ENCODE measurements at regions not wholly inside any gene's neighbourhood (a gene's known extent, or its start where the extent isn't known, plus 50 kb on each side); places are given as distances from the start of the nearest gene placed in this dataset.

GRCh38 chr3:167941234-167941995 is 154.3 kb downstream of the GOLIM4 start:
- H4K5ac ChIP-seq (ENCODE audit: insufficient read length, low read depth, low read length), result no peak overlapping the region
- no peak overlapping the region for H2BK12ac ChIP-seq (ENCODE audit: insufficient read length, low read depth, low read length)
- H3K4me1 Mint-ChIP-seq, result peaks cover 9 to 13% of the 10 kb centered on the region in 2 experiments
- H3K27ac ChIP-seq (ENCODE audit: insufficient read length, low read depth, low read length), result no peak overlapping the region
- H3K79me1 ChIP-seq (ENCODE audit: insufficient read depth, low read depth, low read length, poor library complexity, severe bottlenecking), result no peaks in the 10 kb centered on the region
- no peak overlapping the region for H3K4me3 Mint-ChIP-seq
- H3K27ac Mint-ChIP-seq, result no peak overlapping the region; a peak in 1 of 7 replicates
- H2BK5ac ChIP-seq (ENCODE audit: insufficient read length, low read length), result no peak overlapping the region
- H2BK20ac ChIP-seq (ENCODE audit: low read depth, low read length, poor library complexity, severe bottlenecking), result no peak overlapping the region
- H3K27me3 ChIP-seq (ENCODE audit: insufficient read depth, low read length), result no peaks in the 10 kb centered on the region
- TF ChIP-seq, protein P1, sequence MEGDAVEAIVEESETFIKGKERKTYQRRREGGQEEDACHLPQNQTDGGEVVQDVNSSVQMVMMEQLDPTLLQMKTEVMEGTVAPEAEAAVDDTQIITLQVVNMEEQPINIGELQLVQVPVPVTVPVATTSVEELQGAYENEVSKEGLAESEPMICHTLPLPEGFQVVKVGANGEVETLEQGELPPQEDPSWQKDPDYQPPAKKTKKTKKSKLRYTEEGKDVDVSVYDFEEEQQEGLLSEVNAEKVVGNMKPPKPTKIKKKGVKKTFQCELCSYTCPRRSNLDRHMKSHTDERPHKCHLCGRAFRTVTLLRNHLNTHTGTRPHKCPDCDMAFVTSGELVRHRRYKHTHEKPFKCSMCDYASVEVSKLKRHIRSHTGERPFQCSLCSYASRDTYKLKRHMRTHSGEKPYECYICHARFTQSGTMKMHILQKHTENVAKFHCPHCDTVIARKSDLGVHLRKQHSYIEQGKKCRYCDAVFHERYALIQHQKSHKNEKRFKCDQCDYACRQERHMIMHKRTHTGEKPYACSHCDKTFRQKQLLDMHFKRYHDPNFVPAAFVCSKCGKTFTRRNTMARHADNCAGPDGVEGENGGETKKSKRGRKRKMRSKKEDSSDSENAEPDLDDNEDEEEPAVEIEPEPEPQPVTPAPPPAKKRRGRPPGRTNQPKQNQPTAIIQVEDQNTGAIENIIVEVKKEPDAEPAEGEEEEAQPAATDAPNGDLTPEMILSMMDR (conservative IDR thresholded peaks at IDR 0.05), result no peak
- no peak overlapping the region for H3K9ac ChIP-seq (ENCODE audit: extremely low read depth, insufficient read length, low read length)
- peaks cover 3% of the 10 kb centered on the region; the same call in 1 of the 2 replicates for H3K4me1 ChIP-seq (ENCODE audit: insufficient read depth, low read length)
- DNase-seq, result no peak
- H3K9me3 Mint-ChIP-seq, result no peaks in the 10 kb centered on the region
- no peaks in the 10 kb centered on the region for H3K79me2 ChIP-seq (ENCODE audit: insufficient read depth, low read length)
- no peak overlapping the region for H3K4ac ChIP-seq (ENCODE audit: low read depth, low read length)
- H2AK5ac ChIP-seq (ENCODE audit: insufficient read length, low read length), result no peak overlapping the region
- no peaks in the 10 kb centered on the region for H4K20me1 ChIP-seq (ENCODE audit: control insufficient read depth, insufficient read depth, insufficient read length)
- H3K9me3 ChIP-seq (ENCODE audit: control insufficient read depth, low read depth, low read length), result no peaks in the 10 kb centered on the region
- H2AFZ ChIP-seq (ENCODE audit: low read length), result no peak overlapping the region
- no peaks in the 10 kb centered on the region for H3K27me3 Mint-ChIP-seq (ENCODE audit: low read depth)
- no peak overlapping the region for H3K18ac ChIP-seq (ENCODE audit: insufficient read length, low read depth, low read length)
- no peak overlapping the region for H4K91ac ChIP-seq (ENCODE audit: insufficient read length, low read depth, low read length)
- no peaks in the 10 kb centered on the region for H3K23me2 ChIP-seq (ENCODE audit: insufficient read length, low read depth, low read length, poor library complexity, severe bottlenecking)
- H3K56ac ChIP-seq (ENCODE audit: insufficient read length, low read depth, low read length), result no peak overlapping the region
- no peaks in the 10 kb centered on the region for H3K36me3 Mint-ChIP-seq (ENCODE audit: insufficient read depth in 1 of 3, low read depth in 3 of 3)
- H3K14ac ChIP-seq (ENCODE audit: insufficient read depth, low read length), result no peak overlapping the region
- H2BK120ac ChIP-seq (ENCODE audit: low read depth, low read length, poor library complexity, severe bottlenecking), result no peak overlapping the region
- no CpG with 5 or more reads among the region's 7 CpGs for WGBS (ENCODE audit: extremely low coverage, insufficient read length, low lambda C conversion rate)
- no peak overlapping the region for H2BK15ac ChIP-seq (ENCODE audit: low read depth, low read length)
- no peak overlapping the region for H3K4me2 ChIP-seq (ENCODE audit: insufficient read depth, insufficient read length, low read length)
- no peak overlapping the region for H4K8ac ChIP-seq (replicated peaks; ENCODE audit: insufficient read length, low read depth, low read length)
- no peak overlapping the region for H3K23ac ChIP-seq (ENCODE audit: insufficient read length, low read depth, low read length)
- no peak overlapping the region for H3T11ph ChIP-seq (ENCODE audit: low read length)

Data from H9 (cell line).